ENCODE measurements at regions not wholly inside any gene's neighbourhood (a gene's known extent, or its start where the extent isn't known, plus 50 kb on each side); places are given as distances from the start of the nearest gene placed in this dataset.

GRCh38 chr11:122468965-122469364, 186.6 kb upstream of the UBASH3B start:
- ChIA-PET CTCF (no interaction called here), POLR2A (no interaction called here), RAD21 (ENCODE audit: low non-redundant PET in 1 of 2, low total read pairs in 2 of 2, uncharacterized antibody in 2 of 2, unreplicated experiment in 2 of 2) (no interaction called here)
- Histone ChIP-seq H3K9ac (ENCODE audit: low read length) (no peak overlapping the region), H3K9me3 (ENCODE audit: control insufficient read depth in 1 of 2, insufficient read depth in 1 of 2, low read depth in 1 of 2, low read length in 2 of 2) (no peaks in the 10 kb centered on the region), H3K4me2 (ENCODE audit: low read length) (no peak overlapping the region), H3K4me1 (ENCODE audit: control insufficient read depth in 1 of 2, insufficient read depth in 2 of 2, low read length in 2 of 2) (no peaks in the 10 kb centered on the region), H4K20me1 (ENCODE audit: insufficient read depth) (no peaks in the 10 kb centered on the region), H3K36me3 (ENCODE audit: control insufficient read depth in 1 of 2, insufficient read depth in 2 of 2, low read length in 2 of 2) (no peaks in the 10 kb centered on the region), H3K27me3 (ENCODE audit: insufficient read depth, low read length) (no peaks in the 10 kb centered on the region), H2AFZ (ENCODE audit: low read depth, low read length, poor library complexity, severe bottlenecking) (no peak overlapping the region), H3K79me2 (ENCODE audit: insufficient read depth, low read length) (no peaks in the 10 kb centered on the region), H3K9me2 (ENCODE audit: insufficient read depth) (0 out of 2 replicates have a peak, but pooled peaks cover 4% of the 10 kb centered on the region), H3K4me3 (replicated peaks in 1 of 2; ENCODE audit: low read depth in 1 of 2, low read length in 2 of 2) (no peak overlapping the region), H3K27ac (ENCODE audit: low read depth, low read length) (no peak overlapping the region)
- no TSS peak for BruUV-seq (replicated peaks)
- ATAC-seq (no peak), DNase-seq (ENCODE audit: low read depth, low spot score) (no peak)
- TF ChIP-seq EGR1 (IDR thresholded peaks at IDR 0.05; ENCODE audit: low read depth) (no peak), SP1 (IDR thresholded peaks at IDR 0.05; ENCODE audit: low read depth) (no peak), REST (IDR thresholded peaks at IDR 0.05; ENCODE audit: low read depth) (no peak), POLR2AphosphoS5 (IDR thresholded peaks at IDR 0.05; ENCODE audit: low read depth, low read length) (no peak), EZH2 (IDR thresholded peaks at IDR 0.05) (no peak), YY1 (IDR thresholded peaks at IDR 0.05; ENCODE audit: extremely low read depth, insufficient replicate concordance, low read depth, low read length) (no peak), RAD21 (IDR thresholded peaks at IDR 0.05; ENCODE audit: low read depth) (no peak), FOSL1 (IDR thresholded peaks at IDR 0.05; ENCODE audit: low read depth) (no peak), CBX3 (IDR thresholded peaks at IDR 0.05; ENCODE audit: low read depth) (no peak), CTCF (IDR thresholded peaks at IDR 0.05 in 2 of 3, conservative IDR thresholded peaks at IDR 0.05 in 1 of 3; ENCODE audit: borderline replicate concordance in 1 of 3, insufficient read depth in 1 of 3, low read depth in 2 of 3, low read length in 2 of 3) (no peak), ELF1 (IDR thresholded peaks at IDR 0.05; ENCODE audit: borderline replicate concordance, low read depth) (no peak), POLR2A (IDR thresholded peaks at IDR 0.05; ENCODE audit: borderline replicate concordance, extremely low read depth, insufficient read depth, insufficient read length) (no peak), ZNF274 (IDR thresholded peaks at IDR 0.05; ENCODE audit: low read depth, low read length) (no peak), EZH2phosphoT487 (IDR thresholded peaks at IDR 0.05; ENCODE audit: borderline replicate concordance) (no peak), SRF (IDR thresholded peaks at IDR 0.05; ENCODE audit: low read depth) (no peak), SIN3A (IDR thresholded peaks at IDR 0.05; ENCODE audit: low read depth) (no peak), TCF7L2 (IDR thresholded peaks at IDR 0.05; ENCODE audit: borderline replicate concordance, extremely low read depth, insufficient read depth, insufficient read length) (no peak), ATF3 (IDR thresholded peaks at IDR 0.05) (no peak), ZBTB33 (IDR thresholded peaks at IDR 0.05; ENCODE audit: extremely low read depth, insufficient replicate concordance, low read length) (no peak)
- TF ChIP-seq, protein P1, sequence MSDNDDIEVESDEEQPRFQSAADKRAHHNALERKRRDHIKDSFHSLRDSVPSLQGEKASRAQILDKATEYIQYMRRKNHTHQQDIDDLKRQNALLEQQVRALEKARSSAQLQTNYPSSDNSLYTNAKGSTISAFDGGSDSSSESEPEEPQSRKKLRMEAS (IDR thresholded peaks at IDR 0.05) = no peak
- intact Hi-C loops (cut with micrococcal nuclease) = no loop called here

All from HCT116 (cell line).